ENCODE measurements at regions not wholly inside any gene's neighbourhood (a gene's known extent, or its start where the extent isn't known, plus 50 kb on each side); places are given as distances from the start of the nearest gene placed in this dataset.

DNA sequence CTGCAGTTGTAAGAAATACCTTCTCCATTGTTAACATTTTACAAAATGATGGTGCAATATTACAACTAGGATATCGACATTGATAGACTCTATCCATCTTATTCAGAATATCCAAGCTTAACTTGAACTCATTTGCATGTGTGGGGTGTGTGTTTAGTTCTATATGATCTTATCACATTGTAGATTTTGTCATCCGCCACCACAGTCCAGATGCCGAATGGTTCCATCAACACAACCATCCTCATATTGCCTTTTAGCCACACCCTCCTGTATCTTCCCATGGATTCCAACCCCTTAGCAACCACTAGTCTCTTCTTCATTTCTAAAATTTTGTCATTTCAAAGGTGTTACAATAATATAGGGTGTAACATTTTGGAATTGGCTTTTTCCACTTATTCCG, 452.9 kb upstream of the AKR1E2 start:
- DNase-seq = no peak

DNA sequence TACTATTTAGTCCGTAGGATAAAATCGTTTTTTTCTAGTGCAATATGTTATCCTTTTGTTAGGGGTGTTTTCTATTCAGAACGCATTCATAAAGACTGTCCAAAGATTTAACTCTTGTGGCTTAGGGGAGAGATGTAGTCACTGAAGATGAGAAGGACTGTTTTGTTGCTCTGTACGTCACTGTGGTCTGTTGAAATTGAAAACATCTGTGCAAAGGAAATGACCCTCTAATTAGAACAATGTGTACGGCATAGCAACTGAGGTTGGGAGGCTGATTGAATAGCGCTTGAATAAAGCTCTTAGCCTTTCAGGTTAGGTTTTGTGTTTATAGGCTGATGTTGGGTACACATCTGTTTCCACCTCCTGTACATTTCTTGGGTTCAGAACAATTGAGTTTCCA, 453.4 kb upstream of the AKR1E2 start:
- no peak for DNase-seq

DNA sequence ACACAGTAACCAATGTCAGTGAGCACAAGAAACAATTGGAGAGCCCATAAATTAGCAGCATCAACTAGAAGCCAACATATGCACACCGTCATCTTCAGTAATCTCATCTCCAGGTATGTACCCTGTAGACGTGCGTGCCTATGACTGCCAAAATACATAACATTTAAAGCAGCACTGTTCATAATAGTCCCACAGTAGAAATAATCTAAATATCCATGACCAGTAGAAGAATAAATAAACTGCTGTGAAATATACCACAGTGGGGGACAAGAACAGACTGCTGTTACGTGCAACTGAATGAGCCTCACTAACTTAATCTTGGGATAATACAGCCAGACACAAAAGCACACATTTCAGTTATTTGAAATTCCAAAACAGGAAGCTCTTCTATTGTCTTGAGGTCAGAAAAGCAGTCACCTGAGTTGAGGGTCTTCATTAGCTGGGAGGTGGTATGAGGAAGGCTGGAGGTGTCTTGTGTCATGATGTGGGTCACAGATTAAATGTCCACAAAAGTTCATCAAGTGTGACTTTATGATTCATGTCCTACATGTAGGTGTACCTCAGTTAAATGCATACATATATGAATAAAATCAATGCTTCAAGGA, 454.2 kb upstream of the AKR1E2 start:
- DNase-seq = no peak

DNA sequence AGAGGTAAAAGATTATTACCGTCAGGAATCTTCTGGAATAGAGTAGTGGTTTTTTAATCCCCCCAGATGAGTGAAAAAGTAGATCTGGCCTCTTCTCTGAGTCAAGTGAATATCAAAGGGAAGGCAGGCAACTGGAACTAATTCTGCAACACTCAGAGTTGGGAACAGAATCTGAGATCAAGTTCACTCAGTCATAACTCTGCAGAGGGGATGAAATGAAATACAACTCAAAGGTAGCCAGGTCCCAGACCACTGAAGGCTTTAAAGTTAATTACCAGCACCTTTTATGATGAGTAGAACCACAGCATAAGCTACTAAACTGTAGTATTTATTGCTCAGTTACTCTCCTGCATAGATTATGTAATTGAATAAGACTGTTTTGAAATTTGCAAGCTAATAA, 455.6 kb upstream of the AKR1E2 start:
- DNase-seq = no peak

DNA sequence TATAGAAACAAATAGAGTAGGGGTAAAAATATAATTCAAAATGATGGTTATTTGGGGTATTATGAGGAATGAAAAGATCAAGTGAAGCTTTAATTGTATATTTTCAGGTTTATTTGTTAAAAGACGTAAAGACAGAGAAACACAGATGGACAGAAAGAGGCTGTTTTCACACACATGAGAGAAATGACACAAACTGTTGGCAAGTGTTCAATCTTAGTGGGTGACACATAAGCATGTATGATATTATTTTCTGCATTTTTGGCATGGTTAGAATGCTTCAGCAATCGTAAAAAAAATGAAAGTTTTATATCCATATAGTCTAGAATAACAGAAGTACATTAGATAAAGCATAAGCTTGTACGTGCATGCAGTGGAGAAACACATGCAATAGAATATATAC, 464.4 kb upstream of the AKR1E2 start:
- no peak for DNase-seq

DNA sequence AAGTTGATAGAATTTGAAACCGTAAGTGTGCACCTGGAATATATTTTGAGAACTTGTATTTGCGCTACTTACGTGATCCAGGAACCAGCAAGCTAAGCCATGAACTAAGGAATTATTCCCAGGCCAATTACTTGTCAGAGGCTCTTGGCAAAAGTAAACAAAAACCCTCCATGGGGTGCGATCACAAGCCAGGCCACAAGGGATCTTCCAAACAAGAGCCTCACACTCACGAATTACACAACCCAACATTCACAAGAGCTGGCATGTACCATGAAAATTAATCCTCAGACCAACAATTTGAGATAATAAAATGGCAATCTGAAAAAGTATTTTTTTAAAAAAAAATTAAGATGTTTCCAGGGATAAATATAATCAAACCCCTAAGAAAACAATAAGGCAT, 467.0 kb upstream of the AKR1E2 start:
- no peak for DNase-seq

DNA sequence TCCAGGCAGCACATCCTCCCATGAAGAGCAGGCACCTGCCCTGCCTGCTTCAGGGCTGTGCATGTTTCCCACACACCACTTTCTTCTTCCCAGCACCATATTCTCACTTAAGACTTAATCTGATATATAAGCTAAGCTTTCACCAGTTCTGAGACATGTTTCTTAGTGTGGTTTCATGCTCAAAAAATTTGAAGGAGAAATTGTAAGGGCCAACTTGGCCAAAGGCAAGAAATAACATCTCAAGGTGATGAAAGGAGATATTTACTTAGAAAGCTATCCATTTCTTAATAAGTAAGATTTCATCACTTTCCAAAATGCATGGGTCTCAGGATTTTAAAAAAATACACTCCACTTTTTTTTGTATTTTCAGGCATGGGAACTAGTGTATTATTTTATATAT, 468.1 kb upstream of the AKR1E2 start:
- no peak for DNase-seq

DNA sequence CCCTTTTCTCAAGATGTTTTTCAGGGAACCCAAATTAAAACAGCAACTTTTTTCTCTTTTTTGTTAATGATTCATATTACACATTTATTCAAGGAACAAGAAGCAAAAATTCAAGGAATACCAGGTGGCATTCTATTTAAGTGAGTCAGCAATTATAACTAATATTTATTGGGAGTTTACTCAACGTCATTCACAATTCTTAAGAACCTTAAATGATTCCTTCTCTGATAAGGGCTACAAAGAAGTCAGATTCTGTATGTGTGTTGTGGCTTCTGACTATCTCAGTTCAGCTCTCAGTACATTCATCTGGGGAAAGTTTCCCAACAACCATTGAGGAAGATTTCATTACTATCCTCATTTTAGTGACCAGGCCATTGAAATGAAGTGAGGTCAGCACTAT, 470.7 kb upstream of the AKR1E2 start:
- DNase-seq = no peak

DNA sequence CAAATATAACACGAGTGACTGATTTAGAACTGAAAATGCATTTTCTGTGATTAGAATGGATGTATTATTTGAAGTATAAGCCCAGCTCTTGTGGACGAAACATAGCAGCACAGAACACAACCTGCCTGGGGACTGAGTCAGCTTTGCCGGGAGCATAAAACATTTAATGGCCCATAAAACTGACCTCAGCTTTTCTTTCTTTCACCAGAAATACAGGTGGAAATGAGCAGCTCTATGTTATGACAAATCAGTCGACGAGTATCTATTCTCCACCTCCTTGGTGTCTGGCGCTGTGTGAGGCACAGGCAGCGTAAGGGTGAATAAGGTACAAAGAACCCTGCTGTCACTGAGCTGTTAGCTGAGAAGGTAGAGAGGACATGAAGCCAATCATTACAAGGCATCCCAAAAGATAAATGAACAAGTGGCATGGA, 471.6 kb upstream of the AKR1E2 start:
- DNase-seq = no peak

DNA sequence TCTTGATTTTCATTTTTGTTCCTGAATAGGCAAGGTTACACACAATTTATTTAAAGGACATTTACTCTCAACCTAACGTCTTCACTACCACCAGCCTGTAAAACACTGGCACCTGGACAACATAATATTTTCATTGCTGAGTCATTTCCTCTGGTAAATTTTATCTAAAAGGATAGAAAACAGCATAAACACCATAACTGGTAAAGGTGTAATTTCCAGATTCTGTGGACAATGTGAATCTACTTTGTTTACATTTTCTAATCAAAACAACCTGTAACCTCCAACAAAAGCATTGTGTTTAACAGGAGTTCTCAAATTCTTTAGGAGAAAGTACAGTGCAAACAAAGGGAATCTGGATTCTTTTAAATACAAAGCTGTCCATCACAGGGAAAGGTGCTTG, 472.0 kb upstream of the AKR1E2 start:
- DNase-seq = no peak

DNA sequence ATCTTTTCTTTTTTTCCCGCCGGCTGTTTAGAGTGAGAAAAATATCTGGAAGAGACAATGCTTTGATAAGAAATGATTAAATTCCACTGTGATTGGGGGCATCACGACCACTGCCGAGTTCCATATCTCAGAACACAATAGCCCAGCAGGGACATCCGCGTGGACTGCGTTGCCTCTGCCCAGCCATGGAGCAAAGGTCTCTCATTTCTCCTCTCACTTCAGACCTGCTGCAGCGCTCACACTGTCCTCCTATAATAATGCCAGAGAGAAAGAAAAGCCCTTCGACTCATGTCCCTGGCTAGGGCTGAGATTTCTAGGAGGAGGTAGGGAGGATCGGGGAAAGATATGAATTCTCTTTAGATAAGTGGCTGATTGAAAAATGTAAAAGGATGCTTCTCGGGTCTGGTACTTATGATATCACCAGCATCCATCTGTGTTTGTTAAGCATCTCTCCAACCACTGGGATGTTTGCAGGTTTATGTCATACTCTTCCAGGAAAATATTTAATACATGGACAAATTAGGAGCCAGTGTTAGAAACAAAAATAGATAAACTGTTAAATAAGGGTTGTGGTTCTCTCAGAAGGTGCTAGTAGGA, 472.9 kb upstream of the AKR1E2 start:
- DNase-seq = no peak

DNA sequence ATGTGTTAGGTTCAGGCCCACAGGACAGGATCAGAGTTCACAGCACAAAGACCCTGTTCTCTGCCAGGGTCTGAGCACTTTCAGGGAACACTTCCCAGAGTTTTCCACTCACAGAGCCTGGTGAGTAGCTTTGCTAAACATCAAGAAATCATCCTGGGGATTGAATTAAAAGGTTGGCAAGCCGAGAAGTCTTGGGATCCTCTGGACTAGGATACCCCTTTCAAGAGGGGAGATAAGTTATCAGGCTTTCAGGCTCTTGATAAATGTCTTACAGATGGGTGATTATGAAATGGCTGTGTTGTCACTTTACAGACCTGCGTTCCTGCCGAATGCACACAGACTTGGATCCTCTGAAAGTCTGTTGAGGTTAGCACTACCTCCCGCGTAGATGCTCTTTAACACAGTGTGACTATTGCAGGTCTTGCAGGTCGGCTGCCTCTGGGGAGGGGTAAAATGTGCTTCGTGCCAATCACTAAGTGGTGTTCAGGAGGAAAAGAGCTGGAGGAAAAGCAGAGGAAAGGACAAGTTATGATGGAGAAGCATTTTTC, 473.5 kb upstream of the AKR1E2 start:
- DNase-seq = no peak

DNA sequence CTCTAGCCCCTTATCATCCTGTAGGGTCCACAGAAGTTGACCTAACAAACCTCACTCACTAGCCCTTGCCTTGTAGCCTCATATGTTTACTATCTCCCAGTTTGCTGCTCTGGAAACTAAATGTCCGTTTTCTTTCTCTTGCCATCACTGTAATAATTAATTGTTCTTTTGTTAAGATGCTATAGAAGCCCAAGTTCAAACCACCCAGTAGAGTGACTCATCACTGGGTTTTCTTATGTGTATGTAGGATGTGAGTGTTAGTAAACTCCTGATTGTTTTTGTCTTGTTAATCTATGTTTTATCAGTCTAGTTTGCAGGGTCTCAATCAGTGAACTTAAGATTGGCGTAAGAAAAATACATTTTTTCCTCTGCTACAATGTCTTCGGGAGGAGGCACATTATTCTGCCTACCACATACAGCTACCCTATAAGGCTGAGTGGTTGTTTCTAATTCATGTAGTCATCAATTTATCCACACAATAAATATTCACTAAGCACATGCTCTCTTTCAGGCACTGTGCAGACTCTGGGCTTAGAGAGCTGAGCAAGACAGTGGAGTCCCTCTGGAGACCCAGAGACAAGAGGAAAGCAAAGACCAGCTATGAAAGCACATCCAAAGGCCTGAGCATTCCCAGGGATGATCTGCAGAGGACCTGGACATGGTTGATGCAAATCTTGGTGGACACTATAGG, 474.1 kb upstream of the AKR1E2 start:
- DNase-seq = no peak

DNA sequence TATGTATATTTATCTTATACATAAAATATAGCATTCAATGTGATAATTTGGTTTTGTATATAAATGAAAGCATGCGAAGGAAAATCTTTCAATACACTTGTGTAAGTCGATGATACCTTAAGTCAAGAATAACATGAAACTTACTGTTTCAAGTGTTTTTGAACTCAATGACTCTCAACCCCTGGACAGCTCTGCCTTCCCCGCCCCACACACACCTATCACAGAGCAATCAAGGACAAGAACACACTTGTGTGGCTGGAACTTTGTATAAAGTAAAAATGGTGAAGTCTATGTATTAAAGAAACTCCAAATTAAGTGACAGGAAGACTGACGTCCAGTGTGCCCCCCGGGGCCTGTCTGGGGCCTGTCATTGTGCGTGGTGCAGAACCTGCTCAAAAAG, 478.6 kb upstream of the AKR1E2 start:
- no peak for DNase-seq

DNA sequence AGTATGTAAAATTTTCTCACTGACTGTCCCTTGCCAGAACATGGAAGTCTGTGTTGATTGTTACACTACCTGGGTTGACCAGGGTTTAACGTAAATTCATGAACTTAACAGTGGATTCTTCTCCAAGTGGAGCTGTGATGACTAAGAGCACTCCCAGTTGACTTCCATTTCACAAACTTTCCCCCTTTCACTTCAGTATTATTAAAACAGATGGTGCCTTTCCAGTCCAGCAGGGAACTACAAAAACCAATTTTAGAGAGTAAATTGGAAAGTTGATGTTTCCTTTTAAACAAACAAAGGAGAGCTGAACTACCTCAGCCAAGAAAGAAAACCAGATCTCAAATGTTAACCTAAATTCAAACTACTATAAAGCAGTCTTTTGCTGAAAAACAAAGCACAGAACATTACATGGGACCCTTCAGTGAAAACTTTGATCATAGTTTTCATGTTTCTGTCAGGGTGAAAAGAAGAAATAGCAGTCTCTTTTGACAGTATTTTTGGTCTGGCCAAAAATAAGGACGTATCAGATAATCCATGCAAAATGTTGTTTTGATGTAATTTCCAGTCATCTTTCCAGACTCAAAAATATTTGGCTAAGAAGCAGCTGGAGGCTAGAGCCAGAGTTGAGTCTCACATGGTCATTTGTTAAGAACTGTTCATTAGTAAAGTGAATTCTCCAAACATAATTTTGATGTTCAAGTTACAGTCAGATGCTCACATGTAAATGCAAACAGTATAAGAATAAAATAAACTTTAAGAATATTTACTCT, 479.9 kb upstream of the AKR1E2 start:
- no peak for DNase-seq

DNA sequence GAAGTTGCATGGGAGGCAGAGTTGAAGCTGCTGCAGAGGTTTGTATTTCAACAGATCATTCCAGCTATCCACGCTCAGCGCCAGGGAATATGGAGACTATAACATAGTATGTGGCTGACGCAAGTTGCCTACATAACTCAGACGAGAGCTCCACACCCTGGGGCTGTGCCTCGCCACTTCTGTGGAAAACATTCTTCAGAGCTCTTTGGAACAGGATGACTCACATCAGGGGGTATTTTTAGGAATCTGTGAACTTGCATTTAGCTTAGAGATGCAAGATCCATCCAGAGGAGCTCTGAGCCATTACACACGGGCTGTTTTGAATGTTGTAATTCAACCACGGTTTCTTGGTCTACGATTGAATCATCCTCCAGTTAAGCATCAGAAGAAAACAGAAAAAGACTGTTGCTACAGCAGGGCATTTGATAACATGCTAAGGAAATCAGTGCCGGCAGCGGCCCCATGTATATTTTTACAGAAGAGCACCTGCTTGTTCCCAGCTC, 481.5 kb upstream of the AKR1E2 start:
- DNase-seq = no peak

DNA sequence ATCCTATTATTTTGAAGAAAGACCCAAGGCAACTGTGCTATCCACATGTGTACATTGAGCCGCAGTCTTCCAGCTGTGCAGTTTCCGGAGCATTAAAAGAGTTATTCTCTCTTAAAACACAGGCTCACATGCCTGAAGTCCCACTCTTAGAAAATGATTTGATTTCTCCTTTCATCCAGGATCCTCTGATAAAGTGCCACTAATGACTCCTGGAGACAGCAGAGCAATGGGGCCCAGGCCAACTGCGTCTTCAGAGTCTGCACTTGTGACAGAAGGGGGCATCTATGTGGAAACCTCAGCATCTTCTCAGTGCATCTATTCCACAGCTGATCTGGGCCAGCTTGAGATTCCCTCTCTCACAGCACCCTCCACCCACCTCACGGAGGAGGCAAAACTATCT, 482.1 kb upstream of the AKR1E2 start:
- DNase-seq = no peak

DNA sequence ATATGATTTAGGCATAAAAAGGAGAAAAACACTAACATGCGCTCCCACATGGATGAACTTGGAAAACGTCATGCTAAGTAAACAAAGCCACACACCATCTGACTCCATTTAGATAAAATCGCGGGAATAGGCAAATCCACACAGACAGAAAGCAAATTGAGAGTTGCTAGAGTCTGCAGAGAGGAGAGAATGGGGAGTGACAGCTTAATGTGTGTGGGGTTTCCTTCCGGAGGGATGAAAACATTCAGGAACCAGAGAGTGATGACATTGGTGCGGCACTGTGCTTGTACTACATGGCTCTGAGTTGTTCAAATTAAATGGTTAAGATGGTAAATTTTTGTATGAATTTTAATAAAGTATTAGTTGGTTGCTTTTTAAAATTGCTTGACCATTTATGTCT, 482.9 kb upstream of the AKR1E2 start:
- DNase-seq = no peak

DNA sequence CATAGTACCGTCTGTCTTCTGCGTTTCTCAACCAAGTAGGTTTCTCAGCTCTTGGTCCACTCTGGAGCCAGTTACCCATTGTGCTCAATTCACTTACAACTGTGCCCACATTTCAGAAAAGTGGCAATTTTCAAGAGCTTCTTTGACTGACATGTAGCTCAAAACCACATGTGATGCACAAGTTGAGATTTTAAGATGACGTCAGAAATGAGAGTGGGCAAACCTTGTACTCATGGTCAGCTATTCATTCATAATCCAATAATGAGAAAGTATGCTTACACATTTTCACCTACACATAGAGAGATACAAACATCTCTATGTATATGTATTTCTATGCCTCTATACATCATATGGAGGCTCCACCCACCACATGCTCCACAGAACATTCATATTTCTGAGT, 487.2 kb upstream of the AKR1E2 start:
- DNase-seq = no peak

DNA sequence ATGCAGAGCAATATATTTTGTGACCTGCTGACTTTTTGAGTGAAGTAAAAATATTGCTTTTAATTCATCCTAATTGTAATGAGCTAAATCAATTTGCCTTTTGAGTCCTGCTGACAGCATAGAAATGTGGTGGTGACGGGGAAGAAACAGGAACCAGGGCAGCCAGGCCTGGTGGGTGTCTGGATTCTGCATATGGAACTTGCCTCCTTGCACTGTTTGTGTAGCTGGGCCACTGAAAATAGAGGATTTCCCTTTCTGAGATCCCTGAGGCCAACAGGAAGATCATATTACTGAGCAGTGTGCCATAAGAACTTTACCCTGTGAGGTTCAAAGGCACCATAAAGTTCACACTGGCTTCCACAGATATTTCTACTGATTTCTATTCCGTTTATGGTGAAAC, 488.4 kb upstream of the AKR1E2 start:
- DNase-seq = no peak

DNA sequence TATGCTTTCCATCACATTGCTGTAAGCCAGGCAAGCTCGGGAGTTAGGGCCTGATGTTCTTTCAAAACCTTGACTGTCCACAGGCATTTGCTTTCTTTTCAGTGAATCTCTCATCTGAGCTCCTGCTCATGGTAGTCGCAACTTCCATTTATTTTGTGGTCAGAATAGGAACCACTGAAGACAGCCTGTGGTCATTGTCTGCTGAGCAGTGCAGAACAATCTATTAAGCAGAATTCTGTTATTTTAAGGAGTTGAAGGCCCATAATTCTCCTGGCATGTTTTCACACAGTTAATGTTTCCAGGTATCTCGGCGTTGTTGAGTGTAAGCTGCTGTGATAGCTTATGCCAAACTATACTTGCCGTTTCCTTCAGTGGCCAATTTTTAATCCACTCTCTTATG, 491.1 kb upstream of the AKR1E2 start:
- no peak for DNase-seq

DNA sequence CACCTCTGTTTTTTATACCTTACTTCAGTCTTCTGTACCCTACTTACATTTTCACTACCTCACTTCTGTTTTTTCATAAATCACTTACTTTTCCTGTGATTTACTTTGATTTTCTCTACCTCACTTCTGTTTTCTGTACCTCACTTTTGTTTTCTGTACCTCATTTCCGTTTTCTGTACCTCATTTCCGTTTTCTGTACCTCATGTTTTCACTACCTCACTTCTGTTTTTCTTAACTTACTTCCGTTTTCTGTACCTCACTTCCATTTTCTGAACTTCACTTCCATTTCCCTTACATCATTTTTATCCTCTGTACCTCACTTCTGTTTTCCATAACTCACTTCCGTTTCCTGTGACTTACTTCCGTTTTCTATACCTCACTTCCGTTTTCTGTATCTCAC, 492.0 kb upstream of the AKR1E2 start:
- DNase-seq = no peak

DNA sequence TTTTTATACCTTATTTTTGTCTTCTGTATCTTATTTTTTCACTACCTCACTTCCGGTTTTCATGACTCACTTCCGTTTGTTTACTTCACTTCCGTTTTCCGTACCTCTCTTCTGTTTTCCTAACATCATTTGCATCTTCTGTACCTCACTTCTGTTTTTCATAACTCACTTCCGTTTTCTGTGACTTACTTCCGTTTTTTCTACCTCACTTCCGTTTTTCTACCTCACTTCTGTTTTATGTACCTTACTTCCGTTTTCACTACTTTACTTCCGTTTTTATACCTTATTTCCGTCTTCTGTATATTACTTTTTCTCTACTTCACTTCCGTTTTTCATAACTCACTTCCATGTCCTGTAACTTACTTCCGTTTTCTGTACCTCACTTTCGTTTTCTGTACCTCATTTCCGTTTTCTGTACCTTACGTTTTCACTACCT, 492.5 kb upstream of the AKR1E2 start:
- no peak for DNase-seq

Measured in NCI-H526 treated with DMSO at 0.1 percent for 48 hours (cell line).